ENCODE measurements at regions not wholly inside any gene's neighbourhood (a gene's known extent, or its start where the extent isn't known, plus 50 kb on each side); places are given as distances from the start of the nearest gene placed in this dataset.

- TF ChIP-seq AFF4 (CRISPR knock-in tag; IDR thresholded peaks at IDR 0.05) (no peak), HMGXB4 (CRISPR knock-in tag; IDR thresholded peaks at IDR 0.05) (no peak), ZKSCAN1 (IDR thresholded peaks at IDR 0.05; ENCODE audit: low read depth, low read length) (no peak), ZNF184 (CRISPR knock-in tag; IDR thresholded peaks at IDR 0.05) (no peak), ASH1L (IDR thresholded peaks at IDR 0.05; ENCODE audit: borderline replicate concordance, low read depth, partially characterized antibody) (no peak), ELF1 (tag; IDR thresholded peaks at IDR 0.05) (no peak), DMBX1 (CRISPR knock-in tag; IDR thresholded peaks at IDR 0.05; ENCODE audit: borderline replicate concordance) (no peak), U2AF1 (optimal IDR thresholded peaks at IDR 0.05; ENCODE audit: low read depth, low read length) (no peak), FOXJ3 (CRISPR knock-in tag; IDR thresholded peaks at IDR 0.05) (no peak), ZNF253 (CRISPR knock-in tag; conservative IDR thresholded peaks at IDR 0.05) (no peak)
Measured at GRCh38 chr4:141302924-141303323, 82.2 kb downstream of the ZNF330 start (continued).
